Stimulated activated CD4-positive, alpha-beta T cell treated with anti-CD3 and anti-CD28 coated beads, Interleukin-1b, Interleukin-23, amount 100 ng/mL, for 4 hours (primary cell): ENCODE measurements at regions not wholly inside any gene's neighbourhood (a gene's known extent, or its start where the extent isn't known, plus 50 kb on each side); places are given as distances from the start of the nearest gene placed in this dataset.
A peak's percentile ranks its signal among the peaks of the same experiment; 100 is the strongest.
"Not testable (repeated sequence)": the region's sequence is repeated elsewhere in the genome, so short reads cannot be mapped to it uniquely, and the experiment has no call there.

Experiments used
- DNase-seq, 2 donors: peaks; one replicate each; pipeline ENCODE4 v3.0.0-alpha.2; 2020; ENCODE audit warnings: low read depth in 2 of 2

GRCh38 chr10:14425034-14425433 lies 94.3 kb upstream of the FRMD4A start:
- no peak for DNase-seq

GRCh38 chr10:14423111-14423744 lies 92.5 kb upstream of the FRMD4A start:
- DNase-seq = no peak

- DNase-seq = no peak
These were observed 91.7 kb upstream of the FRMD4A start for GRCh38 chr10:14422431-14422830.

GRCh38 chr10:14421941-14422340 lies 91.2 kb upstream of the FRMD4A start:
- DNase-seq = no peak

GRCh38 chr10:14417336-14417735 lies 86.6 kb upstream of the FRMD4A start:
- DNase-seq = not testable (repeated sequence)

- no peak for DNase-seq
These were observed 85.6 kb upstream of the FRMD4A start for GRCh38 chr10:14416308-14416700.

- no peak for DNase-seq
These were observed 85.1 kb upstream of the FRMD4A start for GRCh38 chr10:14415676-14416307.

GRCh38 chr10:14414901-14415300 lies 84.2 kb upstream of the FRMD4A start:
- no peak for DNase-seq

GRCh38 chr10:14413523-14413922 lies 82.8 kb upstream of the FRMD4A start:
- DNase-seq = no peak

- no peak for DNase-seq
These were observed 81.9 kb upstream of the FRMD4A start for GRCh38 chr10:14412624-14413023.

- no peak for DNase-seq
These were observed 79.2 kb upstream of the FRMD4A start for GRCh38 chr10:14409856-14410458.

- DNase-seq = peak; percentile 12 to 34
These were observed 78.5 kb upstream of the FRMD4A start for GRCh38 chr10:14409247-14409646.

GRCh38 chr10:14408139-14408538 lies 77.4 kb upstream of the FRMD4A start:
- DNase-seq = no peak

- DNase-seq = no peak
These were observed 76.8 kb upstream of the FRMD4A start for GRCh38 chr10:14407567-14407966.

GRCh38 chr10:14405076-14406065 lies 74.6 kb upstream of the FRMD4A start:
- no peak for DNase-seq

- DNase-seq = no peak
These were observed 73.3 kb upstream of the FRMD4A start for GRCh38 chr10:14403881-14404623.

- DNase-seq = no peak
These were observed 72.6 kb upstream of the FRMD4A start for GRCh38 chr10:14403359-14403758.

- DNase-seq = no peak
These were observed 68.9 kb upstream of the FRMD4A start for GRCh38 chr10:14399641-14400040.

GRCh38 chr10:14397066-14397465 lies 66.3 kb upstream of the FRMD4A start:
- DNase-seq = no peak

GRCh38 chr10:14396411-14397048 lies 65.8 kb upstream of the FRMD4A start:
- DNase-seq = no peak

GRCh38 chr10:14394179-14394578 lies 63.5 kb upstream of the FRMD4A start:
- DNase-seq = no peak
